ENCODE measurements at regions not wholly inside any gene's neighbourhood (a gene's known extent, or its start where the extent isn't known, plus 50 kb on each side); places are given as distances from the start of the nearest gene placed in this dataset.

DNA sequence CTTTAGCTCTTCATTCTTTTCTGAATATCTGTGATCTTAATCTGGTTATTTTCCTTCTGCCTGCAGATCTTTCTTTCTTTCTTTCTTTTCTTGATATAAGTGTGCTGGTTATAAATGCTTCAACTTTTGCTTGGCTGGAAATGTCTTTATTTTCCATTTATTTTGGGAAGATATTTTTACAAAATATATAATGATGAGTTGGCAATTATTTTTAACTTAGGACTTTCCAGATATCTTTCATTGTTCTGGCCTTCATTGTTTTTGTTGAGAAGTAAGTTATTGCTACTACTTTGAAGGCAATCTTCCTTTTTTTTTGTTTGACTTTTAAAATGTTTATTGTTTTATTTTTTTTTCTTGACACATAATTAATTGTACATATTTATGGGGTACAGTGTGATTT is 75.3 kb downstream of the ZNF503 start:
- POLR2A ChIA-PET, result no interaction called here
- TF ChIP-seq MEF2A (IDR thresholded peaks at IDR 0.05; ENCODE audit: borderline replicate concordance, low read depth) (no peak), YY1 (IDR thresholded peaks at IDR 0.05; ENCODE audit: low read depth) (no peak), CHD2 (IDR thresholded peaks at IDR 0.05; ENCODE audit: low read length, partially characterized antibody) (no peak)
- no peaks in the 10 kb centered on the region for H3K27me3 ChIP-seq (ENCODE audit: insufficient read depth)
- CTCF ChIA-PET, result no interaction called here
- no peak overlapping the region for H2AFZ ChIP-seq (ENCODE audit: low read depth)
- no peak overlapping the region for H3K4me2 ChIP-seq
- H3K36me3 ChIP-seq (replicated peaks in 1 of 2; ENCODE audit: control insufficient read depth in 1 of 2, insufficient read depth in 2 of 2, low read length in 1 of 2), result no peaks in the 10 kb centered on the region
- no peaks in the 10 kb centered on the region for H3F3A ChIP-seq (replicated peaks; ENCODE audit: insufficient read depth)
- H4K20me1 ChIP-seq (ENCODE audit: insufficient read depth), result no peaks in the 10 kb centered on the region
- no peaks in the 10 kb centered on the region for H3K9me2 ChIP-seq
- H3K4me1 ChIP-seq (ENCODE audit: control insufficient read depth in 1 of 2, insufficient read depth in 2 of 2, low read depth in 1 of 2, low read length in 1 of 2), result no peaks in the 10 kb centered on the region
- no peak for DNase-seq
- no peaks in the 10 kb centered on the region for H3K9me3 ChIP-seq
- H3K79me2 ChIP-seq (ENCODE audit: insufficient read depth), result no peaks in the 10 kb centered on the region
- no peak overlapping the region for H3K27ac ChIP-seq (ENCODE audit: low read depth in 2 of 2, low read length in 1 of 2)
- H3K9ac ChIP-seq, result no peak overlapping the region
- H3K4me3 ChIP-seq (ENCODE audit: low read depth in 2 of 2, low read length in 1 of 2), result no peak overlapping the region

DNA sequence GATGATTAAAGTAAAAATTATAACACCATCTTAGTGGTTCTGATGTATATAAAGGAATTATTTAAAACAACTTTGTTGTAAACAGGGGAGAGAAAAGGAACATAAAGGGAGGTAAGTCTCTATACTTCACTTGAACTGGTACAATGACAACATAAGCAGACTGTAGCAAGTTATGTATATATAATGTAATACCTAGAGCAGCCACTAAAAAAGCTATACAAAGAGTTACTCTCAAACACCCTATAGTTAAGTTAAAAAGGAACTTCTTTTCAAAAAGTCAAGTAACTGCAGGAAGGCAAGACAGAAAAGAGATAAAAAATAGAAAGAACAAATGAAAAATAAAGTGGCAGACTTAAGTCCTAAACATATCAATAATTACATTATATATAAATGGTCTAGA is 82.3 kb downstream of the ZNF503 start:
- Histone ChIP-seq H3K27ac (ENCODE audit: low read depth in 2 of 2, low read length in 1 of 2) (no peak overlapping the region), H3K4me2 (no peak overlapping the region), H3K9me2 (no peaks in the 10 kb centered on the region), H3K79me2 (ENCODE audit: insufficient read depth) (no peaks in the 10 kb centered on the region), H2AFZ (ENCODE audit: low read depth) (no peak overlapping the region), H3K36me3 (replicated peaks in 1 of 2; ENCODE audit: control insufficient read depth in 1 of 2, insufficient read depth in 2 of 2, low read length in 1 of 2) (no peaks in the 10 kb centered on the region), H3K27me3 (ENCODE audit: insufficient read depth) (no peaks in the 10 kb centered on the region), H3K9me3 (peaks cover 3% of the 10 kb centered on the region; the same call in 1 of the 2 replicates), H3F3A (replicated peaks; ENCODE audit: insufficient read depth) (no peaks in the 10 kb centered on the region), H3K9ac (no peak overlapping the region), H3K4me3 (ENCODE audit: low read depth in 2 of 2, low read length in 1 of 2) (no peak overlapping the region), H3K4me1 (ENCODE audit: control insufficient read depth in 1 of 2, insufficient read depth in 2 of 2, low read depth in 1 of 2, low read length in 1 of 2) (no peaks in the 10 kb centered on the region), H4K20me1 (ENCODE audit: insufficient read depth) (no peaks in the 10 kb centered on the region)
- no peak for TF ChIP-seq MEF2A (IDR thresholded peaks at IDR 0.05; ENCODE audit: borderline replicate concordance, low read depth)
- no peak for TF ChIP-seq EP300 (IDR thresholded peaks at IDR 0.05; ENCODE audit: borderline replicate concordance in 1 of 2, low read depth in 1 of 2, low read length in 1 of 2)
- no peak for TF ChIP-seq POLR2AphosphoS5 (IDR thresholded peaks at IDR 0.05; ENCODE audit: low read depth, low read length)
- no peak for TF ChIP-seq RXRA (IDR thresholded peaks at IDR 0.05; ENCODE audit: borderline replicate concordance, low read depth)
- no peak for TF ChIP-seq PBX3 (IDR thresholded peaks at IDR 0.05)
- no peak for TF ChIP-seq ELF1 (IDR thresholded peaks at IDR 0.05)
- no peak for TF ChIP-seq RAD21 (IDR thresholded peaks at IDR 0.05; ENCODE audit: low read length)
- TF ChIP-seq TEAD4 (IDR thresholded peaks at IDR 0.05; ENCODE audit: borderline replicate concordance, insufficient read depth), result no peak
- no peak for TF ChIP-seq TAF1 (IDR thresholded peaks at IDR 0.05; ENCODE audit: borderline replicate concordance, low read depth, low read length)
- no peak for TF ChIP-seq RFX5 (IDR thresholded peaks at IDR 0.05; ENCODE audit: low read length)
- TF ChIP-seq MXI1 (IDR thresholded peaks at IDR 0.05; ENCODE audit: low read depth, low read length), result no peak
- TF ChIP-seq GABPA (IDR thresholded peaks at IDR 0.05; ENCODE audit: low read depth), result no peak
- POLR2A ChIA-PET, result no interaction called here
- DNase-seq, result no peak
- CTCF ChIA-PET, result no interaction called here

- H3F3A ChIP-seq (replicated peaks; ENCODE audit: insufficient read depth), result no peaks in the 10 kb centered on the region
- POLR2A ChIA-PET, result no interaction called here
- no peak overlapping the region for H3K4me3 ChIP-seq (ENCODE audit: low read depth in 2 of 2, low read length in 1 of 2)
- no peak for DNase-seq
- CTCF ChIA-PET, result no interaction called here
- H3K9me2 ChIP-seq, result no peaks in the 10 kb centered on the region
- H4K20me1 ChIP-seq (ENCODE audit: insufficient read depth), result no peaks in the 10 kb centered on the region
- no peak overlapping the region for H2AFZ ChIP-seq (ENCODE audit: low read depth)
- H3K4me2 ChIP-seq, result no peak overlapping the region
- H3K4me1 ChIP-seq (ENCODE audit: control insufficient read depth in 1 of 2, insufficient read depth in 2 of 2, low read depth in 1 of 2, low read length in 1 of 2), result no peaks in the 10 kb centered on the region
- H3K9me3 ChIP-seq, result peaks cover 3% of the 10 kb centered on the region; the same call in 1 of the 2 replicates
- H3K27me3 ChIP-seq (ENCODE audit: insufficient read depth), result no peaks in the 10 kb centered on the region
- no peaks in the 10 kb centered on the region for H3K79me2 ChIP-seq (ENCODE audit: insufficient read depth)
- 18% methylated on average over 1 of the region's 1 CpG for WGBS (ENCODE audit: low lambda C conversion rate)
- no peaks in the 10 kb centered on the region for H3K36me3 ChIP-seq (replicated peaks in 1 of 2; ENCODE audit: control insufficient read depth in 1 of 2, insufficient read depth in 2 of 2, low read length in 1 of 2)
- no peak overlapping the region for H3K27ac ChIP-seq (ENCODE audit: low read depth in 2 of 2, low read length in 1 of 2)
- no peak overlapping the region for H3K9ac ChIP-seq
- TF ChIP-seq NFIC (IDR thresholded peaks at IDR 0.05; ENCODE audit: borderline replicate concordance) (no peak), FOXJ3 (CRISPR knock-in tag; IDR thresholded peaks at IDR 0.05) (no peak), PBX3 (IDR thresholded peaks at IDR 0.05) (no peak), REST (IDR thresholded peaks at IDR 0.05; ENCODE audit: low read depth, low read length) (no peak)
Measured at GRCh38 chr10:75314570-75314969, 78.8 kb upstream of the COMTD1 start.

Measured in SK-N-SH (cell line).